ENCODE measurements at regions not wholly inside any gene's neighbourhood (a gene's known extent, or its start where the extent isn't known, plus 50 kb on each side); places are given as distances from the start of the nearest gene placed in this dataset.

- no TSS peak for BruUV-seq (replicated peaks)
- H3K4me3 ChIP-seq (ENCODE audit: low read depth, low read length), result no peak overlapping the region
- ChIA-PET POLR2A (no interaction called here), CTCF (no interaction called here)
- no peaks in the 10 kb centered on the region for H3K4me1 ChIP-seq
- Mint-ChIP-seq H3K27me3 (ENCODE audit: insufficient read depth, unreplicated experiment) (peaks cover 9% of the 10 kb centered on the region), H3K27ac (ENCODE audit: unreplicated experiment) (no peak overlapping the region), H3K4me1 (ENCODE audit: low read depth, unreplicated experiment) (no peaks in the 10 kb centered on the region), H3K9me3 (ENCODE audit: unreplicated experiment) (peaks cover 19% of the 10 kb centered on the region), H3K36me3 (ENCODE audit: insufficient read depth, unreplicated experiment) (peaks cover 6% of the 10 kb centered on the region), H3K4me3 (ENCODE audit: unreplicated experiment) (no peak overlapping the region)
- no peaks in the 10 kb centered on the region for H3K36me3 ChIP-seq (ENCODE audit: control insufficient read depth, insufficient read depth, low read length)
- H3K9me3 ChIP-seq, result 0 out of 2 replicates have a peak, but pooled peaks cover 8% of the 10 kb centered on the region
- no peak for DNase-seq
- H3K27me3 ChIP-seq (replicated peaks; ENCODE audit: control insufficient read depth, insufficient read depth, low read length), result no peaks in the 10 kb centered on the region
- no peak for TF ChIP-seq CTCF (IDR thresholded peaks at IDR 0.05; ENCODE audit: insufficient read depth in 1 of 2, low read depth in 1 of 2, low read length in 1 of 2, severe bottlenecking in 1 of 2, unreplicated experiment in 1 of 2)
- intact Hi-C loops (cut with micrococcal nuclease; ENCODE audit: unreplicated experiment), result no loop called here
Measured at GRCh38 chr16:86375364-86375763, 135.0 kb upstream of the FOXF1 start.

DNA sequence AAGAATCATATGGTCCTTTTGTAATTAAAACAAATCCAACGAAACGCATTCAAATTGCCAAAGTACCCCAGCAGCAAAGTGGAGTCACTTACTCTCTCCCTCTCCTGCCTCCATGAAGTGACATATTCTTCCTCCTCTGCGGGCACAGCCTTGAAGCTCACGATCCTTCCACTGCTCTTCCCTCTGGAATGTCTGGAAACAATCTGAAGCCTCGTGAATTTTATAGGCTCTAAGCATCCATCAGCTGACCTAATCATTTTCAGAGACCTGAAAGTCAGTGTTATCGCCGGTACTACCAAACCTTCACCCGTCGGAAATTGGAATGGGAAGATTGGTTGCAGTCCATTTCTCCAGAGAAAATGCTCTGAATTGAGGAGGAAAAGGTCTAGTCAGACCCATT lies 134.5 kb upstream of the FOXF1 start:
- no peaks in the 10 kb centered on the region for H3K4me1 ChIP-seq
- no peak for TF ChIP-seq CTCF (IDR thresholded peaks at IDR 0.05; ENCODE audit: insufficient read depth in 1 of 2, low read depth in 1 of 2, low read length in 1 of 2, severe bottlenecking in 1 of 2, unreplicated experiment in 1 of 2)
- H3K9me3 Mint-ChIP-seq (ENCODE audit: unreplicated experiment), result peaks cover 19% of the 10 kb centered on the region
- H3K4me3 Mint-ChIP-seq (ENCODE audit: unreplicated experiment), result no peak overlapping the region
- CTCF ChIA-PET, result no interaction called here
- H3K9me3 ChIP-seq, result 0 out of 2 replicates have a peak, but pooled peaks cover 8% of the 10 kb centered on the region
- POLR2A ChIA-PET, result no interaction called here
- no peaks in the 10 kb centered on the region for H3K36me3 ChIP-seq (ENCODE audit: control insufficient read depth, insufficient read depth, low read length)
- no peak for DNase-seq
- H3K27me3 ChIP-seq (replicated peaks; ENCODE audit: control insufficient read depth, insufficient read depth, low read length), result no peaks in the 10 kb centered on the region
- H3K27me3 Mint-ChIP-seq (ENCODE audit: insufficient read depth, unreplicated experiment), result peaks cover 9% of the 10 kb centered on the region
- no peak overlapping the region for H3K27ac Mint-ChIP-seq (ENCODE audit: unreplicated experiment)
- intact Hi-C loops (cut with micrococcal nuclease; ENCODE audit: unreplicated experiment), result no loop called here
- H3K4me3 ChIP-seq (ENCODE audit: low read depth, low read length), result no peak overlapping the region
- H3K4me1 Mint-ChIP-seq (ENCODE audit: low read depth, unreplicated experiment), result no peaks in the 10 kb centered on the region
- BruUV-seq (replicated peaks), result no TSS peak
- peaks cover 6% of the 10 kb centered on the region for H3K36me3 Mint-ChIP-seq (ENCODE audit: insufficient read depth, unreplicated experiment)

DNA sequence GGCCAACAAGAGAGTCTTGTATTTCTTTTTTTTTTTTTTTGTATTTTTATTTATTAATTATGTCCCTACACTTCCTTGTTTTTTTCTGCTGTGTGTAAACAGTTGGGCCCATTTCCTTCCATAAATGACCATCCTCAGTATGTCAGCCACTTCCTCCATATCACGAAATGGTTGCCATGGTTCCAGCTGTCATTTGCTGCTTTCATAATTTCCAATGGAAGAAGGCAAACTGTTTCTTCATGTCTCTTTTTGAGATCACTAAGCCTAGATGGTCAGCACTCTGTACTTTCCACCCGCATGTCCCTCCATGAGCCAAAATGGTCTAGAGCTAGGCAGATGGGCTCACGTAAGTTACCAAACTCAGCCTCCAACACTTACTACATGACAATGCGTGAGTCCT lies 133.5 kb upstream of the FOXF1 start:
- peaks cover 19% of the 10 kb centered on the region for H3K9me3 Mint-ChIP-seq (ENCODE audit: unreplicated experiment)
- BruUV-seq (replicated peaks), result no TSS peak
- ChIA-PET CTCF (no interaction called here), POLR2A (no interaction called here)
- intact Hi-C loops (cut with micrococcal nuclease; ENCODE audit: unreplicated experiment), result no loop called here
- Histone ChIP-seq H3K9me3 (0 out of 2 replicates have a peak, but pooled peaks cover 8% of the 10 kb centered on the region), H3K4me1 (no peaks in the 10 kb centered on the region), H3K27me3 (replicated peaks; ENCODE audit: control insufficient read depth, insufficient read depth, low read length) (no peaks in the 10 kb centered on the region), H3K4me3 (ENCODE audit: low read depth, low read length) (no peak overlapping the region), H3K36me3 (ENCODE audit: control insufficient read depth, insufficient read depth, low read length) (no peaks in the 10 kb centered on the region)
- H3K27me3 Mint-ChIP-seq (ENCODE audit: insufficient read depth, unreplicated experiment), result peaks cover 9% of the 10 kb centered on the region
- no peak for TF ChIP-seq CTCF (IDR thresholded peaks at IDR 0.05; ENCODE audit: insufficient read depth in 1 of 2, low read depth in 1 of 2, low read length in 1 of 2, severe bottlenecking in 1 of 2, unreplicated experiment in 1 of 2)
- no peak overlapping the region for H3K4me3 Mint-ChIP-seq (ENCODE audit: unreplicated experiment)
- no peak for DNase-seq
- no peaks in the 10 kb centered on the region for H3K36me3 Mint-ChIP-seq (ENCODE audit: insufficient read depth, unreplicated experiment)
- H3K4me1 Mint-ChIP-seq (ENCODE audit: low read depth, unreplicated experiment), result no peaks in the 10 kb centered on the region
- H3K27ac Mint-ChIP-seq (ENCODE audit: unreplicated experiment), result no peak overlapping the region
